KMS-11 (cell line): ENCODE measurements at regions not wholly inside any gene's neighbourhood (a gene's known extent, or its start where the extent isn't known, plus 50 kb on each side); places are given as distances from the start of the nearest gene placed in this dataset.

Source experiments
- H2AFZ ChIP-seq: fragments of 200-600 bp; sonication (generic); 2 replicates; pipeline ENCODE4 v1.6.1; 2016; ENCODE audit warnings: antibody characterized with exemption, mixed run types, low read depth
- H3K27ac ChIP-seq: fragments of 200-600 bp; sonication (generic); 2 replicates; pipeline ENCODE4 v1.6.1; 2016; ENCODE audit warnings: mild to moderate bottlenecking, mixed run types
- H3K27me3 ChIP-seq: fragments of 200-600 bp; sonication (generic); 2 replicates; pipeline ENCODE4 v1.6.1; 2017; ENCODE audit warnings: mild to moderate bottlenecking, low read depth, mixed run types, moderate library complexity; ENCODE audit not compliant: insufficient read depth
- H3K36me3 ChIP-seq: fragments of 200-600 bp; sonication (generic); 2 replicates; pipeline ENCODE4 v1.6.1; 2017; ENCODE audit warnings: mild to moderate bottlenecking, mixed run types; ENCODE audit not compliant: insufficient read depth
- H3K4me1 ChIP-seq: fragments of 200-600 bp; sonication (generic); 2 replicates; pipeline ENCODE4 v1.6.1; 2016; ENCODE audit warnings: mild to moderate bottlenecking, low read depth, mixed run types; ENCODE audit not compliant: poor library complexity, severe bottlenecking
- H3K4me2 ChIP-seq: fragments of 200-600 bp; sonication (generic); 2 replicates; pipeline ENCODE4 v1.7.0; 2016; ENCODE audit warnings: mild to moderate bottlenecking, mixed run types
- H3K4me3 ChIP-seq: fragments of 200-600 bp; sonication (generic); IDR thresholded peaks from 2 replicates; pipeline ENCODE4 v1.6.1; 2017; ENCODE audit warnings: low read depth, low read length, mixed read lengths; ENCODE audit not compliant: insufficient read depth
- H3K79me2 ChIP-seq: fragments of 200-600 bp; sonication (generic); 2 replicates; pipeline ENCODE4 v1.6.1; 2016; ENCODE audit warnings: low read depth, mixed run types; ENCODE audit not compliant: insufficient read depth
- H3K9ac ChIP-seq: fragments of 200-600 bp; sonication (generic); 2 replicates; pipeline ENCODE4 v1.6.1; 2016; ENCODE audit warnings: mild to moderate bottlenecking, mixed run types
- H4K20me1 ChIP-seq: fragments of 200-600 bp; sonication (generic); 2 replicates; pipeline ENCODE4 v1.6.1; 2016; ENCODE audit warnings: mild to moderate bottlenecking, mixed run types; ENCODE audit not compliant: insufficient read depth
- CTCF ChIP-seq: fragments of 200-600 bp; sonication (generic); conservative IDR thresholded peaks from 2 replicates; pipeline ENCODE4 v1.6.1; 2017; ENCODE audit warnings: low read depth, mild to moderate bottlenecking, antibody characterized with exemption, low read length, moderate library complexity, mixed read lengths

- no peak overlapping the region for H3K4me2 ChIP-seq
- TF ChIP-seq CTCF = no peak
Observed at GRCh38 chr1:233489411-233489810, 124.5 kb upstream of the KCNK1 start.

GRCh38 chr1:233490488-233490887 is 123.4 kb upstream of the KCNK1 start:
- no peaks in the 10 kb centered on the region for H4K20me1 ChIP-seq
- no peak for TF ChIP-seq CTCF
- no peak overlapping the region for H3K27ac ChIP-seq
- no peak overlapping the region for H3K4me2 ChIP-seq
- H2AFZ ChIP-seq = no peak overlapping the region
- H3K27me3 ChIP-seq = no peaks in the 10 kb centered on the region
- H3K9ac ChIP-seq = no peak overlapping the region
- no peak overlapping the region for H3K4me3 ChIP-seq
- no peaks in the 10 kb centered on the region for H3K79me2 ChIP-seq
- no peaks in the 10 kb centered on the region for H3K4me1 ChIP-seq
- H3K36me3 ChIP-seq = no peaks in the 10 kb centered on the region

More at GRCh38 chr1:233489411-233489810, 124.5 kb upstream of the KCNK1 start:
- no peaks in the 10 kb centered on the region for H3K4me1 ChIP-seq
- H3K27ac ChIP-seq = no peak overlapping the region
- no peak overlapping the region for H3K4me3 ChIP-seq
- H3K27me3 ChIP-seq = no peaks in the 10 kb centered on the region
- no peak overlapping the region for H3K9ac ChIP-seq
- H4K20me1 ChIP-seq = no peaks in the 10 kb centered on the region
- H3K36me3 ChIP-seq = no peaks in the 10 kb centered on the region
- H3K79me2 ChIP-seq = no peaks in the 10 kb centered on the region
- no peak overlapping the region for H2AFZ ChIP-seq

DNA sequence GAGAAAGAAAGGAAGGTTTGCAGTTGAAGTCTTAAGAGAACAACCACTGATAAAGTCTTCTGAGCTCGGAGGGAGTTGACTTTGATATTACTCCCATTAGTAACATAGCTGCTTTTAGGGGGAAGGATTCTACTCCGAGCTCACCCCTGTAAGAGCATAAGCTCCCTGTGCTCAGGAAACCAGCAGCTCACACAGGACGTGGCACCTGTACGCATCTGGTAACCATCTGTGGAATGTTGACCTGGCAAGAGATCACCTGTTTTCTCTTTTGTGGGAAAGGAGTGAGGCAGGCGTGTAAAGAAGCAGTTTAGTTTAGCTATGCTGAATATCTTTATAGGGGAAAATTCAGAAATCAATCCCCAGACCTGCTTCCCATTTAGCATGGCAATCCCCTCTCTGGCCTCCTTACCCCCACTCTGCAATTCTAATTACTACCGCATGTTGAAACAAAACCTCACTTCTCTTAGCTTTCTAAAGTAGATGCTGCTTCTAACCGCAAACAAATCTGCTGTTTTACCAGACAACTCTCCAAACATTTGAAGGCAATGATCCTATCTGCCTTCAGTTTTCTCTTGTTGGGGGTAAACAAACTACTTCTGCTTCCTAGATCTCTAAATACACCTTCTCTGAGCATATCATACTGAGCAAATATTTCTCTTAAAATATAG is 121.8 kb upstream of the KCNK1 start:
- no peak overlapping the region for H3K9ac ChIP-seq
- no peaks in the 10 kb centered on the region for H3K79me2 ChIP-seq
- no peak overlapping the region for H3K4me3 ChIP-seq
- H3K36me3 ChIP-seq = no peaks in the 10 kb centered on the region
- H3K27ac ChIP-seq = no peak overlapping the region
- no peaks in the 10 kb centered on the region for H3K4me1 ChIP-seq
- no peak for TF ChIP-seq CTCF
- H3K4me2 ChIP-seq = no peak overlapping the region
- no peaks in the 10 kb centered on the region for H3K27me3 ChIP-seq
- H2AFZ ChIP-seq = no peak overlapping the region
- no peaks in the 10 kb centered on the region for H4K20me1 ChIP-seq

GRCh38 chr1:233496993-233497392 is 116.9 kb upstream of the KCNK1 start:
- no peaks in the 10 kb centered on the region for H3K79me2 ChIP-seq
- no peaks in the 10 kb centered on the region for H4K20me1 ChIP-seq
- TF ChIP-seq CTCF = no peak
- no peak overlapping the region for H3K4me3 ChIP-seq
- no peak overlapping the region for H3K27ac ChIP-seq
- H3K27me3 ChIP-seq = no peaks in the 10 kb centered on the region
- H3K9ac ChIP-seq = no peak overlapping the region
- no peaks in the 10 kb centered on the region for H3K4me1 ChIP-seq
- H3K36me3 ChIP-seq = no peaks in the 10 kb centered on the region
- no peak overlapping the region for H3K4me2 ChIP-seq
- H2AFZ ChIP-seq = no peak overlapping the region
